ENCODE measurements at regions not wholly inside any gene's neighbourhood (a gene's known extent, or its start where the extent isn't known, plus 50 kb on each side); places are given as distances from the start of the nearest gene placed in this dataset.

GRCh38 chr1:60727552-60727951 is 354.8 kb upstream of the NFIA start:
- TF ChIP-seq, protein P1, sequence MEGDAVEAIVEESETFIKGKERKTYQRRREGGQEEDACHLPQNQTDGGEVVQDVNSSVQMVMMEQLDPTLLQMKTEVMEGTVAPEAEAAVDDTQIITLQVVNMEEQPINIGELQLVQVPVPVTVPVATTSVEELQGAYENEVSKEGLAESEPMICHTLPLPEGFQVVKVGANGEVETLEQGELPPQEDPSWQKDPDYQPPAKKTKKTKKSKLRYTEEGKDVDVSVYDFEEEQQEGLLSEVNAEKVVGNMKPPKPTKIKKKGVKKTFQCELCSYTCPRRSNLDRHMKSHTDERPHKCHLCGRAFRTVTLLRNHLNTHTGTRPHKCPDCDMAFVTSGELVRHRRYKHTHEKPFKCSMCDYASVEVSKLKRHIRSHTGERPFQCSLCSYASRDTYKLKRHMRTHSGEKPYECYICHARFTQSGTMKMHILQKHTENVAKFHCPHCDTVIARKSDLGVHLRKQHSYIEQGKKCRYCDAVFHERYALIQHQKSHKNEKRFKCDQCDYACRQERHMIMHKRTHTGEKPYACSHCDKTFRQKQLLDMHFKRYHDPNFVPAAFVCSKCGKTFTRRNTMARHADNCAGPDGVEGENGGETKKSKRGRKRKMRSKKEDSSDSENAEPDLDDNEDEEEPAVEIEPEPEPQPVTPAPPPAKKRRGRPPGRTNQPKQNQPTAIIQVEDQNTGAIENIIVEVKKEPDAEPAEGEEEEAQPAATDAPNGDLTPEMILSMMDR (IDR thresholded peaks at IDR 0.05; ENCODE audit: insufficient read depth, low read depth, low read length): no peak
- ChIA-PET POLR2A (no interaction called here), CTCF (no interaction called here)
- no peak for DNase-seq (ENCODE audit: low read depth)
- no peaks in the 10 kb centered on the region for H3K36me3 ChIP-seq (ENCODE audit: control insufficient read depth, insufficient read depth, low read length)
- H3K27me3 ChIP-seq (ENCODE audit: control insufficient read depth, insufficient read depth, low read length): no peaks in the 10 kb centered on the region
- no peak overlapping the region for H3K4me3 ChIP-seq (ENCODE audit: low read depth, low read length)

DNA sequence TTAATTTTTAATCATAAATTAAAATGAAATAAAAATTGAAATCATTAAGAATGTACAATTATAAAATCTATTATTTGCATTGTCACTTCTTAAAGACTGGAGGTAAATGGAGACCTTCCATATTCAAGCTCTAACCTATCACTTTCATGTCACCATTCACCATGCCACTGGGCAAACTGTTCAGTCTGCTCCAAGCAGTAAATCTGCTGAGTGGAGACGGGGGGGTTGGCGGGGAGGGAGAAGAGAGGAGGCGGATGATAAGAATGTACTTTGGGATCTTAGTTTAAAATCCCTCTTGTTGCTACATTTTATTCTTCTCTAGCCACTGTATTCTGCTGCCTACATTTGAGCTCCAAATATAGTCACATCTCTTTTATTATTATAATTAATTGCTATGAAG is 365.9 kb upstream of the NFIA start:
- no peak for DNase-seq (ENCODE audit: low read depth)
- TF ChIP-seq, protein P1 (IDR thresholded peaks at IDR 0.05; ENCODE audit: insufficient read depth, low read depth, low read length): no peak
- no peaks in the 10 kb centered on the region for H3K36me3 ChIP-seq (ENCODE audit: control insufficient read depth, insufficient read depth, low read length)
- H3K4me3 ChIP-seq (ENCODE audit: low read depth, low read length): no peak overlapping the region
- POLR2A ChIA-PET: no interaction called here
- CTCF ChIA-PET: no interaction called here
- no peaks in the 10 kb centered on the region for H3K27me3 ChIP-seq (ENCODE audit: control insufficient read depth, insufficient read depth, low read length)

DNA sequence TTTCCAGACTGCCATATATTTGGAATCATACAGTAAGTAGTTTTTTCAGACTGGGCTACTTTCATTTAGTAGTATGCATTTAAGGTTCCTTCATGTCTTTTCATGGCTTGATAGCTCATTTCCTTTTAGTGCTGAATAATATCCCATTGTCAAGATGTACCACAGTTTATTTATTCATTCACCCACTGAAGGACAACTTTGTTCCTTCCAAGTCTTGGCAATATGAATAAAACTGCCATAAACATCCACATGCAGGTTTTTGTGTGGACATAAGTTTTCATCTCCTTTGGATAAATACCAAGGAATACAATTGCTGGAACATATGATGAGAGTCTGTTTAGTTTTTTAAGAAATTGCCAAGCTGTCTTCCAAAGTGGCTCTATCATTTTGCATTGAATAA is 366.4 kb upstream of the NFIA start:
- TF ChIP-seq, protein P1 (IDR thresholded peaks at IDR 0.05; ENCODE audit: insufficient read depth, low read depth, low read length): no peak
- POLR2A ChIA-PET: no interaction called here
- Histone ChIP-seq H3K4me3 (ENCODE audit: low read depth, low read length) (no peak overlapping the region), H3K27me3 (ENCODE audit: control insufficient read depth, insufficient read depth, low read length) (no peaks in the 10 kb centered on the region), H3K36me3 (ENCODE audit: control insufficient read depth, insufficient read depth, low read length) (no peaks in the 10 kb centered on the region)
- CTCF ChIA-PET: interaction anchor here (1.0 kb wide), 1 partner anchor 769 kb away, joined by 3 read pairs; no protein-coding TSS in a partner anchor
- DNase-seq (ENCODE audit: low read depth): no peak

- no peak for DNase-seq (ENCODE audit: low read depth)
- TF ChIP-seq, protein P1 (IDR thresholded peaks at IDR 0.05; ENCODE audit: insufficient read depth, low read depth, low read length): no peak
- H3K27me3 ChIP-seq (ENCODE audit: control insufficient read depth, insufficient read depth, low read length): no peaks in the 10 kb centered on the region
- H3K4me3 ChIP-seq (ENCODE audit: low read depth, low read length): no peak overlapping the region
- no peaks in the 10 kb centered on the region for H3K36me3 ChIP-seq (ENCODE audit: control insufficient read depth, insufficient read depth, low read length)
- POLR2A ChIA-PET: no interaction called here
- CTCF ChIA-PET: no interaction called here
Measured at GRCh38 chr1:60709426-60709825, 372.9 kb upstream of the NFIA start.

DNA sequence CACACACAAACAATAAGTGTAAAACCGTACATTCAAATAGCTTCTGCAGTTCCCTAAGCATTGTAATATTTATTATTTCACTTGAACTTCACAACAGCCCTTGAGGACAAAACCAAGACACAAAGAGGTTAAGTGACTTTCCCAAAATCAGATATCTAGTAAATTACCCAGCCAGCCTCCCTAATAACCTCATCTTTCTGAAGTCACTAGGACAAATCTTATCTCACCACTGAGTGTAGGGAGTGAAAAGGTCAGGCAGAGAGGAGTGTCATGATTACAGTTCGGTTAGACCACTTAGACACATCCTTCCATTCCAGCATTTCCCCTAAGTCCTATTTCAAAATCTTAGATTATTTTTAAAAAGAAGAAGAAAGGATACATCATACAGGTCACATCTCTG is 377.3 kb upstream of the NFIA start:
- CTCF ChIA-PET: interaction anchor here (0.7 kb wide), 1 partner anchor 631 kb away, joined by 4 read pairs; no protein-coding TSS in a partner anchor
- no peaks in the 10 kb centered on the region for H3K27me3 ChIP-seq (ENCODE audit: control insufficient read depth, insufficient read depth, low read length)
- H3K36me3 ChIP-seq (ENCODE audit: control insufficient read depth, insufficient read depth, low read length): no peaks in the 10 kb centered on the region
- H3K4me3 ChIP-seq (ENCODE audit: low read depth, low read length): no peak overlapping the region
- no peak for DNase-seq (ENCODE audit: low read depth)
- POLR2A ChIA-PET: interaction anchor here (0.7 kb wide), 1 partner anchor 116 kb away, joined by 5 read pairs; no protein-coding TSS in a partner anchor
- TF ChIP-seq, protein P1 (IDR thresholded peaks at IDR 0.05; ENCODE audit: insufficient read depth, low read depth, low read length): no peak
